SK-N-MC (cell line): ENCODE measurements at regions not wholly inside any gene's neighbourhood (a gene's known extent, or its start where the extent isn't known, plus 50 kb on each side); places are given as distances from the start of the nearest gene placed in this dataset.

Experiments used
- EZH2 ChIP-seq: fragments of 200-600 bp; sonication (generic); IDR thresholded peaks from one replicate; pipeline ENCODE4 v1.6.1; 2017; ENCODE audit warnings: antibody characterized with exemption
- POLR2AphosphoS5 ChIP-seq: IDR thresholded peaks from 2 replicates; pipeline ENCODE4 v1.6.1; 2012; ENCODE audit warnings: mild to moderate bottlenecking, low read depth, low read length, borderline replicate concordance

DNA sequence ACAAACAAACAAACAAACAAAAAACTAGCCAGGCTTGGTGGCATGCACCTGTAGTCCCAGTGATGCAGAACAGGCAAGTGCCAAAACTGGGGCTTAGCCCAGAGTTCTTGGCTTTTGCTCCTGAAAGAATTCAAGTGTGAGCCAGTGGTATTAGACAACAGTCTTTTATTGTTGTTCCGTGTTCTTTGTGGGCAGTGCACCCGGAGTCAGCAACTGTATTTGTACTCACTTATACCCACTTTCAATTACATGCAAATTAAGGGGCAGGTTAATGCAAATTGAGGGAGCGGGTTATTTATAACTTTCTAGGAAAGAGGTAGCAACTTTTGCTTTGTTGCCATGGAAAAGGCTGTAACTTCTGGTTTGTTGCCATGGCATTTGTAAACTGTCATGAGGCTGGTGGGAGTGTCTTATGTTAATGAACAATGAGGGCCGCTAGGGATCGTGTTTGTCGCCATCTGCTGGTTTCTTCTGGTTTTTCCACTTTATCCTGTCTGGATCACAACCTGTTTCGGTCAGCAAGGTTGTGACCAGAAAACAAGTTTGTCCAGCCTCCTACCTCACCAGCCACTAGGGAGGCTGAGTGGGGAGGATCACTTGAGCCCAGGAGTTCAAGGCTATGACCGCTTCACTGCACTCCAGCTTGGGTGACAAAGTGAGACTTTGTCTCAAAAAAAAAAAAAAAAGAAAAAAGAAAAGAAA is 88.8 kb upstream of the ESX1 start:
- TF ChIP-seq POLR2AphosphoS5 (no peak), EZH2 (no peak)
